ENCODE measurements at regions not wholly inside any gene's neighbourhood (a gene's known extent, or its start where the extent isn't known, plus 50 kb on each side); places are given as distances from the start of the nearest gene placed in this dataset.

DNA sequence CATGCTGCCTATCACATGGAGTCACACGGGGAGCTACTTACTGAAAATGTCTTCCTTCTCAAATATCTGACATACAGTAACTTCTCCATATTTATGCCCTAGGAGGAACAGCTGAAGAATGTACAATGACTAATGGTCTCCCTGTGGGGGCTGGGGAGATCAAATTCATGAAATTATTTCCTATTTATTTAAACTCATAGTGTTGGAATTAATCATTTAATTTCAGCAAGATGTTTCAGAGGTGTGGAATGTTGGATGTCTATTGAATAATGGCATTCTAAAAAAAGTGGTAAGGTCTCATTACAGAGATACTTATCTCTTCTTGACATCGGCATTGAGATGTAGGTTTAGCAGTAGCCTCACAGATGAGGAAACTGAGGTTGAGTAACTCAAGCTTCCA, 214.3 kb upstream of the CDH11 start:
- Histone ChIP-seq H4K5ac (ENCODE audit: low read depth, low read length) (peak overlapping the region; percentile 94; the same call in 1 of the 2 replicates), H3K36me3 (ENCODE audit: control insufficient read depth, insufficient read depth, low read length) (no peaks in the 10 kb centered on the region), H3K18ac (ENCODE audit: low read depth, low read length) (peak overlapping the region; percentile 97; the same call in 1 of the 2 replicates), H3K27me3 (ENCODE audit: control insufficient read depth, insufficient read depth, low read length) (no peaks in the 10 kb centered on the region), H4K8ac (ENCODE audit: low read depth in 2 of 2, low read length in 2 of 2) (peak overlapping the region; percentile 85 to 99), H3K14ac (replicated peaks; ENCODE audit: low read depth, low read length) (peak overlapping the region; percentile 99), H3K4me2 (ENCODE audit: low read depth, low read length) (no peak overlapping the region), H3K27ac (ENCODE audit: insufficient read depth, low read length) (no peak overlapping the region; the same call in 1 of the 2 replicates), H3K56ac (ENCODE audit: extremely low read depth, insufficient read depth, low read length) (peak overlapping the region; percentile 66), H3K4me3 (ENCODE audit: insufficient read depth, low read depth, low read length) (no peak overlapping the region), H4K91ac (ENCODE audit: insufficient read depth, low read depth, low read length) (peak overlapping the region; percentile 99), H3K4me1 (ENCODE audit: control insufficient read depth, insufficient read depth, low read length) (peaks cover 8% of the 10 kb centered on the region), H2BK20ac (ENCODE audit: low read depth, low read length) (peak overlapping the region; percentile 100), H4K20me1 (ENCODE audit: insufficient read depth, low read length) (no peaks in the 10 kb centered on the region), H3K4ac (ENCODE audit: low read depth, low read length) (peak overlapping the region; percentile 100), H3K9me3 (ENCODE audit: control insufficient read depth, insufficient read depth, low read length) (no peaks in the 10 kb centered on the region), H2BK120ac (ENCODE audit: low read depth, low read length) (peak overlapping the region; percentile 99), H2AFZ (replicated peaks; ENCODE audit: low read length, poor library complexity) (peak overlapping the region; percentile 57), H3K9me1 (ENCODE audit: insufficient read depth, low read length) (peaks cover 4% of the 10 kb centered on the region), H2BK5ac (ENCODE audit: low read depth, low read length, poor library complexity, severe bottlenecking) (peak overlapping the region; percentile 98), H3K79me1 (ENCODE audit: low read depth in 1 of 2, low read length in 2 of 2) (no peaks in the 10 kb centered on the region), H2BK15ac (ENCODE audit: low read depth, low read length) (peak overlapping the region; percentile 85; the same call in 2 of the 3 replicates), H2AK5ac (ENCODE audit: low read depth, low read length) (peak overlapping the region; percentile 99), H3K23ac (ENCODE audit: low read depth, low read length) (peak overlapping the region; percentile 97; the same call in 1 of the 2 replicates), H2AK9ac (replicated peaks; ENCODE audit: low read depth, low read length, poor library complexity) (no peak overlapping the region), H3K9ac (ENCODE audit: low read depth, low read length) (no peak overlapping the region)
- peak; percentile 77 for DNase-seq
- intact Hi-C loops (cut with micrococcal nuclease) (loop anchor here (10.0 kb wide), 1 partner anchor 939 kb away; no protein-coding TSS in a partner anchor), dilution Hi-C loops (cut with HindIII; ENCODE audit: low sequenced_read_pairs, unreplicated experiment) (no loop called here), in situ Hi-C loops (cut with MboI; ENCODE audit: low sequenced_read_pairs) (no loop called here)
- whole genome bisulfite sequencing, 2 experiments (ENCODE audit: extremely low coverage in 2 of 2, insufficient read length in 1 of 2) = no CpG with 5 or more reads among the region's 2 CpGs
- ATAC-seq (ENCODE audit: low read depth) = peak; percentile 90
- ChIA-PET POLR2A (ENCODE audit: unreplicated experiment) (no interaction called here), CTCF (no interaction called here)
- no TSS peak for BruUV-seq (replicated peaks)
- TF ChIP-seq FOS (IDR thresholded peaks at IDR 0.05; ENCODE audit: low read depth, low read length) (0 out of 2 replicates have a peak, but pooled peaks have one; percentile 19), MAZ (IDR thresholded peaks at IDR 0.05; ENCODE audit: borderline replicate concordance, low read depth, low read length) (no peak), CEBPB (IDR thresholded peaks at IDR 0.05; ENCODE audit: low read depth, low read length) (0 out of 2 replicates have a peak, but pooled peaks have one; percentile 13), NFE2L2 (IDR thresholded peaks at IDR 0.05; ENCODE audit: low read depth, low read length) (no peak), RCOR1 (IDR thresholded peaks at IDR 0.05; ENCODE audit: insufficient replicate concordance, low read length) (no peak)
- TF ChIP-seq, protein P1, sequence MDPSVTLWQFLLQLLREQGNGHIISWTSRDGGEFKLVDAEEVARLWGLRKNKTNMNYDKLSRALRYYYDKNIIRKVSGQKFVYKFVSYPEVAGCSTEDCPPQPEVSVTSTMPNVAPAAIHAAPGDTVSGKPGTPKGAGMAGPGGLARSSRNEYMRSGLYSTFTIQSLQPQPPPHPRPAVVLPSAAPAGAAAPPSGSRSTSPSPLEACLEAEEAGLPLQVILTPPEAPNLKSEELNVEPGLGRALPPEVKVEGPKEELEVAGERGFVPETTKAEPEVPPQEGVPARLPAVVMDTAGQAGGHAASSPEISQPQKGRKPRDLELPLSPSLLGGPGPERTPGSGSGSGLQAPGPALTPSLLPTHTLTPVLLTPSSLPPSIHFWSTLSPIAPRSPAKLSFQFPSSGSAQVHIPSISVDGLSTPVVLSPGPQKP (IDR thresholded peaks at IDR 0.05; ENCODE audit: borderline replicate concordance, low read depth, low read length) = no peak
